ENCODE measurements at regions not wholly inside any gene's neighbourhood (a gene's known extent, or its start where the extent isn't known, plus 50 kb on each side); places are given as distances from the start of the nearest gene placed in this dataset.
A peak's percentile ranks its signal among the peaks of the same experiment; 100 is the strongest.

DNA sequence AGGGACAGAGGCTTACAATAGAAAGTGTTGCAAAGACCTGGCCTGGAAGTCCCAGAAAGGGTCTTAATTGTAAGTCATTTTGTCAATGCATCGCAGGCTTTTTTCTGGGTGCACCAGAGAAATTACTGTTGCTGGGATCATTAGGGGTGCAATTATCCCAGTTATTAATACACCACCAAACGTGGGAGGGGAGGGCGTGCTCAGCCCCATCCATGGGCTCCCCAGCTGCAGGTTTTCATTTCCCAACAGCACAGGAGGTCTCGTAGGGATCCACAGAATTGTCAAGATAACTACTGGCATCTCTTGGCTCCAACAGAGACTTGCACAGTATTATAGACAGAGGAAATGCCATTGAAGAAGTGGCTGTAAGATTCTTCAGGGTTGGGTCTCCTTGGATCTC, 69.6 kb upstream of the FZD7 start:
- TF ChIP-seq, protein P1, sequence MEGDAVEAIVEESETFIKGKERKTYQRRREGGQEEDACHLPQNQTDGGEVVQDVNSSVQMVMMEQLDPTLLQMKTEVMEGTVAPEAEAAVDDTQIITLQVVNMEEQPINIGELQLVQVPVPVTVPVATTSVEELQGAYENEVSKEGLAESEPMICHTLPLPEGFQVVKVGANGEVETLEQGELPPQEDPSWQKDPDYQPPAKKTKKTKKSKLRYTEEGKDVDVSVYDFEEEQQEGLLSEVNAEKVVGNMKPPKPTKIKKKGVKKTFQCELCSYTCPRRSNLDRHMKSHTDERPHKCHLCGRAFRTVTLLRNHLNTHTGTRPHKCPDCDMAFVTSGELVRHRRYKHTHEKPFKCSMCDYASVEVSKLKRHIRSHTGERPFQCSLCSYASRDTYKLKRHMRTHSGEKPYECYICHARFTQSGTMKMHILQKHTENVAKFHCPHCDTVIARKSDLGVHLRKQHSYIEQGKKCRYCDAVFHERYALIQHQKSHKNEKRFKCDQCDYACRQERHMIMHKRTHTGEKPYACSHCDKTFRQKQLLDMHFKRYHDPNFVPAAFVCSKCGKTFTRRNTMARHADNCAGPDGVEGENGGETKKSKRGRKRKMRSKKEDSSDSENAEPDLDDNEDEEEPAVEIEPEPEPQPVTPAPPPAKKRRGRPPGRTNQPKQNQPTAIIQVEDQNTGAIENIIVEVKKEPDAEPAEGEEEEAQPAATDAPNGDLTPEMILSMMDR (IDR thresholded peaks at IDR 0.05; ENCODE audit: borderline replicate concordance) = no peak
- H3K4me1 ChIP-seq = no peaks in the 10 kb centered on the region
- H3K36me3 ChIP-seq = no peaks in the 10 kb centered on the region
- H3K4me3 ChIP-seq = no peak overlapping the region
- no peaks in the 10 kb centered on the region for H3K27me3 ChIP-seq (ENCODE audit: low read depth)
- no peak for DNase-seq
- no peak overlapping the region for H3K27ac ChIP-seq (replicated peaks)
- intact Hi-C loops (cut with micrococcal nuclease) = no loop called here
- H3K9me3 ChIP-seq (replicated peaks) = no peaks in the 10 kb centered on the region

DNA sequence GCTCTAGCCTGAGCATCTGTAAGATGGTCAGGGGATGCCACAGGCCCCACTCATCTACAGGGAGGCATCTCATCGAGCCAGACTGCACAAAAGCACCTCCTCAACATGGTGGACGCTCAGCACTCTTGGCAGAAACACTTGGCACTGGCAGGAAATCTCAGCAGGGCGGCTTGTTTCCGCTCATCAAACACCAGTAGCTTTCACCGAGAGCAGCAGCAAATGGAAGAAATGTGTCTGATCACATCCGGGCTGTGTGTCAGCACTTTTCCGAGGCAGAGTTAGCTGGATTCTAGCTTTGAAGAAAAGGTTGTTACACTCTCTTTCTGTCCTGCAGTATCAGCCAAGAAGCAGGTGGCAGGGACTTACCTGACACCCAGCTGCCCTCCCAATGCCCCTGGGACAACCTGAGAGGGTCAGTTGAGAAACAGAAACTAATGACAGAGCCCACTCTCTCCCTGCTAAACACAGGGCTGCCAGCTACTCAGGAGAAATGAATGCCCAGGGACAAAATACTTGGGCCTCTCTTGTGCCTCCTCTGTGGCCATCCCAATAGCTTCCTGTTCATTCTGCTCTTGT, 68.9 kb upstream of the FZD7 start:
- intact Hi-C loops (cut with micrococcal nuclease) = no loop called here
- TF ChIP-seq, protein P1 (IDR thresholded peaks at IDR 0.05; ENCODE audit: borderline replicate concordance) = no peak
- Histone ChIP-seq H3K36me3 (no peaks in the 10 kb centered on the region), H3K4me3 (no peak overlapping the region), H3K9me3 (replicated peaks) (no peaks in the 10 kb centered on the region), H3K27me3 (ENCODE audit: low read depth) (no peaks in the 10 kb centered on the region), H3K27ac (replicated peaks) (no peak overlapping the region), H3K4me1 (no peaks in the 10 kb centered on the region)
- no peak for DNase-seq

GRCh38 chr2:201965550-201965949, 68.1 kb upstream of the FZD7 start:
- Histone ChIP-seq H3K36me3 (no peaks in the 10 kb centered on the region), H3K4me1 (no peaks in the 10 kb centered on the region), H3K27ac (replicated peaks) (no peak overlapping the region), H3K9me3 (replicated peaks) (no peaks in the 10 kb centered on the region), H3K27me3 (ENCODE audit: low read depth) (no peaks in the 10 kb centered on the region), H3K4me3 (no peak overlapping the region)
- no peak for DNase-seq
- TF ChIP-seq, protein P1 (IDR thresholded peaks at IDR 0.05; ENCODE audit: borderline replicate concordance) = peak; percentile 34
- intact Hi-C loops (cut with micrococcal nuclease) = no loop called here

DNA sequence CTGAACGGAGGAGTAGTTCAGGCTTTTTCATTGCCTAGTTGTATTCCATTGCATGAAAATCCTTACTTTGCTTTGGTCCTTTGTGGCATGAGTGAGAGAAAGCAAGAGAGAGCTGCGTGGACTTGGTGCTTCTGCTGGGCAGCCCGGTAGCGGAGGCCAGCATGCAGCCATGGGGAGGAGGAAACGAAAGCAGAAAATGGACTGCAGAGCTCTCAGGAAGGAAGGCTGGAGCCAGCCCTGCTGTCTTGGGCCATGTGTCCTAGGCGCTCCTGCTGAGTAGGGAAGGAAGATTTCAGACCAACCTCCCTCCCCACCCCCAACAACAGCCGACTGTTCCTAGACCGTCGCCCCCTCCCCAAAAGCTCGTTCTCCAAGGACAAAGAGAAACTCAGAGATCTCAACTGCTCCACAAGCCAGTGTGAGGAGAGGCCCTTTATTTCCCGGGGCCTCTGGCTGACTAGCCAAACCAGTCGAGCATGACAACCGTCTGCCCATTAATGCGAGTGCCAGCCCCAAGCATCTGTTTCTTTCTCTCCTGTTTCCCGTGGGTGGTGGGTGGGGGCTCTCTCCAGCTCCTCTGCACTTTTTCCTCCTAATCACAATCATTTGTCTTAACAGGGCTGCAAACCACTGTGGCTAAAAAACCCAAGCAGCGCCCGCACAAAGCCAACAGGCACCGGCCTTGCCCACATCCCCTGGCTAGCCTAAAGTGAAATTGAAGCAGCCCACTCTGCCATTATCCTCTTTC, 66.8 kb upstream of the FZD7 start:
- TF ChIP-seq, protein P1 (IDR thresholded peaks at IDR 0.05; ENCODE audit: borderline replicate concordance) = no peak
- Histone ChIP-seq H3K9me3 (replicated peaks) (no peaks in the 10 kb centered on the region), H3K36me3 (no peaks in the 10 kb centered on the region), H3K27me3 (ENCODE audit: low read depth) (no peaks in the 10 kb centered on the region), H3K4me1 (peaks cover 9% of the 10 kb centered on the region), H3K4me3 (no peak overlapping the region), H3K27ac (replicated peaks) (no peak overlapping the region)
- DNase-seq = no peak
- intact Hi-C loops (cut with micrococcal nuclease) = no loop called here

DNA sequence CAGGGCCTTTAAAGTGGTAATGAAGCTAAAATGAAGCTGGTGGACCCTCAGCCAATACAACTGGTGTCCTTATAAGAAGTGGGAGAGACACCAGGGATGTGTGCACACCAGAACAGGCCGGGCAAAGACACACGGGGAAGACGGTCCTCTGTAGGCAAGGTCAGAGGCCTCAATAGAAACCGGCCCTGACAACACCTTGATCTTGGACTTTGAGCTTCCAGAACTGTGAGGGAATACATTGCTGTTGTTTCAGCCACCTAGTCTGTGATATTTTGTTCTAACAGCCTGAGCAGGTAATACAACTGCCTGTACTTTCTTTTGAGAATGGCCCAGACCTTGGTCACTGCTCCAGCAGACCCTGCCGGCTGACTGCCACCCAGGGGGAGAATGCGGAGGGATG, 65.6 kb upstream of the FZD7 start:
- Histone ChIP-seq H3K27ac (replicated peaks) (no peak overlapping the region), H3K36me3 (no peaks in the 10 kb centered on the region)
- intact Hi-C loops (cut with micrococcal nuclease) = no loop called here

More for the DNA sequence above, 65.6 kb upstream of the FZD7 start:
- no peak for DNase-seq
- no peak overlapping the region for H3K4me3 ChIP-seq
- no peaks in the 10 kb centered on the region for H3K27me3 ChIP-seq (ENCODE audit: low read depth)
- TF ChIP-seq, protein P1 (IDR thresholded peaks at IDR 0.05; ENCODE audit: borderline replicate concordance) = no peak
- peaks cover 13% of the 10 kb centered on the region for H3K4me1 ChIP-seq
- no peaks in the 10 kb centered on the region for H3K9me3 ChIP-seq (replicated peaks)
